Caco-2 (cell line): ENCODE measurements at regions not wholly inside any gene's neighbourhood (a gene's known extent, or its start where the extent isn't known, plus 50 kb on each side); places are given as distances from the start of the nearest gene placed in this dataset.

Experiments
- BruUV-seq: library from RNA; stranded (reverse); fragments of 400-500 nt; replicated peaks from 2 replicates; lab custom pipeline; 2021; lab: Mats Ljungman, UMichigan
- CTCF ChIA-PET: fragments of 300-600 bp; sonication (Branson Sonifier 250); formaldehyde crosslinking; loops from one replicate; lab custom pipeline; 2022; ENCODE audit warnings: antibody characterized with exemption; lab: Charles Lee
- POLR2A ChIA-PET: fragments of 300-600 bp; sonication (Branson Sonifier 250); formaldehyde crosslinking; loops from one replicate; lab custom pipeline; 2022; ENCODE audit warnings: antibody characterized with exemption; lab: Charles Lee
- DNase-seq, 2 experiments: peaks; one replicate each; pipeline versions ENCODE4 v3.0.0 to v3.0.0-alpha.2; 2020 to 2022
- H3K27me3 ChIP-seq: replicated peaks from 2 replicates; pipeline ENCODE4 v1.6.0; 2011; ENCODE audit warnings: low read length; ENCODE audit not compliant: control insufficient read depth, insufficient read depth
- H3K36me3 ChIP-seq: 2 replicates; pipeline ENCODE4 v1.5.1; 2011; ENCODE audit warnings: low read length; ENCODE audit not compliant: control insufficient read depth, insufficient read depth
- H3K4me1 ChIP-seq: fragments of 250-450 bp; sonication (Bioruptor Pico); 2 replicates; pipeline ENCODE4 v1.5.1; 2020; ENCODE audit warnings: mild to moderate bottlenecking
- H3K4me3 ChIP-seq: 2 replicates; pipeline ENCODE4 v1.5.1; 2011; ENCODE audit warnings: low read depth, mild to moderate bottlenecking, control low read depth, low read length
- H3K9me3 ChIP-seq: fragments of 250-450 bp; sonication (Bioruptor Pico); 2 replicates; pipeline ENCODE4 v1.5.1; 2020; ENCODE audit warnings: mild to moderate bottlenecking, moderate library complexity
- H3K27ac Mint-ChIP-seq: one replicate; pipeline ENCODE4 v1.8.0; 2022; ENCODE audit warnings: mixed read lengths; ENCODE audit not compliant: unreplicated experiment
- H3K27me3 Mint-ChIP-seq: one replicate; pipeline ENCODE4 v1.8.0; 2022; ENCODE audit warnings: mixed read lengths; ENCODE audit not compliant: insufficient read depth, unreplicated experiment
- H3K36me3 Mint-ChIP-seq: one replicate; pipeline ENCODE4 v1.8.0; 2022; ENCODE audit warnings: mild to moderate bottlenecking, mixed read lengths; ENCODE audit not compliant: insufficient read depth, unreplicated experiment
- H3K4me1 Mint-ChIP-seq: one replicate; pipeline ENCODE4 v1.8.0; 2022; ENCODE audit warnings: low read depth, mixed read lengths; ENCODE audit not compliant: unreplicated experiment
- H3K4me3 Mint-ChIP-seq: one replicate; pipeline ENCODE4 v1.8.0; 2022; ENCODE audit warnings: mild to moderate bottlenecking, moderate library complexity, mixed read lengths; ENCODE audit not compliant: unreplicated experiment
- H3K9me3 Mint-ChIP-seq: one replicate; pipeline ENCODE4 v1.8.0; 2022; ENCODE audit warnings: mixed read lengths; ENCODE audit not compliant: unreplicated experiment
- intact Hi-C: fragments of 100-400 bp; cut with micrococcal nuclease; formaldehyde crosslinking; loops from one replicate; pipeline ENCODE4 v1.10.0; 2022; ENCODE audit not compliant: unreplicated experiment
- TF ChIP-seq, protein P1 (sequence below), 2 experiments: fragments of 200-600 bp in 1 of 2; IDR thresholded peaks; 1 replicate in 1 of 2; 2 replicates in 1 of 2; pipeline versions ENCODE4 v1.5.1 to v1.8.0; 2011 to 2022; ENCODE audit warnings: antibody characterized with exemption in 1 of 2, control low read depth in 1 of 2, inconsistent platforms in 1 of 2, low read depth in 1 of 2, low read length in 1 of 2, mild to moderate bottlenecking in 1 of 2, moderate library complexity in 1 of 2; ENCODE audit not compliant: insufficient read depth in 1 of 2, severe bottlenecking in 1 of 2, unreplicated experiment in 1 of 2

DNA sequence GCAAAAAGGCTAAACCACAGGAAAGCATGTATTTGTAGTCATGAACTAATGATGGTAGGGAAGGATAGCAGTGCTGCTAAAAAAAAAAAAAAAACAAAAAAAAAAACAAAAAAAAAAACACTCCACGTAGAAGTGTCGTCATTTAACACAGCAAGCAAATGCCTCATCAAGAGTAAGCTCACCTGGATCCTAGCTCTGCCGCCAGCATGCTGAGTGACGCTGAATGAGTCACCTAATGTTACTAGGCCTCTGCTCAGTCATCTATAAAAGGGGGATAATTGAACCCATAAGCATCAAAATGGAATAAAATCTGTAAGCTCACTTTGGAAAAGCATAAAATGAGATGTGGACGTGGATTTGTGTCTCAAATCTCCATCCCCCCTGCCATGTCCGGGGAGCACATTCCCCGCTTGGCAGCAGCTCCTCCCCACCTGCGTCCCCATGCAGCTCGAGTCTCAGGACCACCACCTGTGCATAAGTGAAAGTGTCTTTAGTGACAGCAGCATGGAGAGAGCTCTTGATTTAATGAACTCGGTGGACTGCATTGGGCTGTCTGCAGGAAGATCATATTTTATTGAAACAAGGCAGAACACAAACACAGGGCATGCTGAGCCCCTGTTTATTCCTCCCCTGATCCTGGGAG is 427.5 kb downstream of the LRATD1 start:
- H3K4me3 Mint-ChIP-seq: no peak overlapping the region
- Histone ChIP-seq H3K4me1 (no peaks in the 10 kb centered on the region), H3K36me3 (no peaks in the 10 kb centered on the region), H3K9me3 (no peaks in the 10 kb centered on the region), H3K4me3 (no peak overlapping the region), H3K27me3 (no peaks in the 10 kb centered on the region)
- TF ChIP-seq, protein P1, sequence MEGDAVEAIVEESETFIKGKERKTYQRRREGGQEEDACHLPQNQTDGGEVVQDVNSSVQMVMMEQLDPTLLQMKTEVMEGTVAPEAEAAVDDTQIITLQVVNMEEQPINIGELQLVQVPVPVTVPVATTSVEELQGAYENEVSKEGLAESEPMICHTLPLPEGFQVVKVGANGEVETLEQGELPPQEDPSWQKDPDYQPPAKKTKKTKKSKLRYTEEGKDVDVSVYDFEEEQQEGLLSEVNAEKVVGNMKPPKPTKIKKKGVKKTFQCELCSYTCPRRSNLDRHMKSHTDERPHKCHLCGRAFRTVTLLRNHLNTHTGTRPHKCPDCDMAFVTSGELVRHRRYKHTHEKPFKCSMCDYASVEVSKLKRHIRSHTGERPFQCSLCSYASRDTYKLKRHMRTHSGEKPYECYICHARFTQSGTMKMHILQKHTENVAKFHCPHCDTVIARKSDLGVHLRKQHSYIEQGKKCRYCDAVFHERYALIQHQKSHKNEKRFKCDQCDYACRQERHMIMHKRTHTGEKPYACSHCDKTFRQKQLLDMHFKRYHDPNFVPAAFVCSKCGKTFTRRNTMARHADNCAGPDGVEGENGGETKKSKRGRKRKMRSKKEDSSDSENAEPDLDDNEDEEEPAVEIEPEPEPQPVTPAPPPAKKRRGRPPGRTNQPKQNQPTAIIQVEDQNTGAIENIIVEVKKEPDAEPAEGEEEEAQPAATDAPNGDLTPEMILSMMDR (IDR thresholded peaks at IDR 0.05; ENCODE audit: insufficient read depth in 1 of 2, low read depth in 1 of 2, low read length in 1 of 2, severe bottlenecking in 1 of 2, unreplicated experiment in 1 of 2): no peak
- ChIA-PET CTCF (interaction anchor here (0.6 kb wide), 1 partner anchor 1587 kb away, joined by 3 read pairs; no protein-coding TSS in a partner anchor), POLR2A (no interaction called here)
- no TSS peak for BruUV-seq
- peaks cover 17% of the 10 kb centered on the region for H3K27me3 Mint-ChIP-seq
- no peak for DNase-seq
- H3K4me1 Mint-ChIP-seq: no peaks in the 10 kb centered on the region
- H3K9me3 Mint-ChIP-seq: no peaks in the 10 kb centered on the region
- H3K27ac Mint-ChIP-seq: no peak overlapping the region
- intact Hi-C loops: no loop called here
- no peaks in the 10 kb centered on the region for H3K36me3 Mint-ChIP-seq

DNA sequence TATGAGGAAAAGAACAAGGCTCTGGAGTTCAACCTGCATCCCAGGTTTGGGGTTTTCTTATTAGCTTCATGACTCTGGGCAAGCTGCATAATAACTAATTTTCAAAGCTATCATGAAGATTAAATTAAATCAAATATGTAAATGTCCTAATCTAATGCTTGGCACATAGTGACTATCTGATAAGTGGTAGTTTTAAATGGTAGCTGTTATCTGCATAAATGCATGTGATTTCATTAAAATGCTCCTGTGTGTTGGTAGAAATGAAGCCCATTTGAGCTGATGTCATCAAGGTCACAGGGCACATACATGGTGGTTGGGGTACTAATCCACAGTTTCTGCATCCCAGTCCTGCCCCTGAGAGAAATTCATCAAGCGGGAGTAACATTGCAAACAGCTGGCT is 428.8 kb downstream of the LRATD1 start:
- no peak for DNase-seq
- H3K27me3 ChIP-seq: no peaks in the 10 kb centered on the region
- Mint-ChIP-seq H3K27ac (no peak overlapping the region), H3K4me3 (no peak overlapping the region), H3K4me1 (no peaks in the 10 kb centered on the region), H3K9me3 (no peaks in the 10 kb centered on the region), H3K27me3 (peaks cover 9% of the 10 kb centered on the region), H3K36me3 (no peaks in the 10 kb centered on the region)
- H3K9me3 ChIP-seq: peaks cover 6% of the 10 kb centered on the region; the same call in 1 of the 2 replicates
- no peaks in the 10 kb centered on the region for H3K36me3 ChIP-seq
- no peaks in the 10 kb centered on the region for H3K4me1 ChIP-seq
- TF ChIP-seq, protein P1 (IDR thresholded peaks at IDR 0.05; ENCODE audit: insufficient read depth in 1 of 2, low read depth in 1 of 2, low read length in 1 of 2, severe bottlenecking in 1 of 2, unreplicated experiment in 1 of 2): no peak
- CTCF ChIA-PET: interaction anchor here (0.6 kb wide), 2 partner anchors 27 to 896 kb away, joined by 3 to 4 read pairs; no protein-coding TSS in a partner anchor
- intact Hi-C loops: no loop called here
- no peak overlapping the region for H3K4me3 ChIP-seq
- BruUV-seq: no TSS peak
- POLR2A ChIA-PET: no interaction called here

DNA sequence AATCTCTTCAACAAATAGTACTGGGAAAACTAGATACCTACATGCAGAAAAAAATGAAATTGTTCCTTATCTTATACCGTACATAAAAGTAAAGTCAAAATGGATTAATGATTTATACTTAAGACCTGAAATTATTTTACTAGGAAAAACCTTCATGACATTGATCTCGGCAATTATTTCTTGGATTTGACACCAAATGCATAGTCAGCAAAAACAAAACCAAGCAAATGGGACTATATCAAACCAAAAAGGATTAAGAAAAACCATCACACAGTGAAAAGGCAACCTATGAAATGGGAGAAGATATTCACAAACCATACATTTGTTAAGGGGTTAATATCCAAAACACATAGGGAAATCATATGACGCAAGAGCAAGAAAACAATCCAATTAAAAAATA is 433.6 kb downstream of the LRATD1 start:
- ChIA-PET POLR2A (no interaction called here), CTCF (no interaction called here)
- no peak for DNase-seq
- Histone ChIP-seq H3K4me1 (no peaks in the 10 kb centered on the region), H3K9me3 (peaks cover 11% of the 10 kb centered on the region; the same call in 1 of the 2 replicates), H3K36me3 (no peaks in the 10 kb centered on the region), H3K4me3 (no peak overlapping the region), H3K27me3 (no peaks in the 10 kb centered on the region)
- H3K27me3 Mint-ChIP-seq: peaks cover 11% of the 10 kb centered on the region
- H3K9me3 Mint-ChIP-seq: no peaks in the 10 kb centered on the region
- no peak overlapping the region for H3K4me3 Mint-ChIP-seq
- no peak overlapping the region for H3K27ac Mint-ChIP-seq
- no peaks in the 10 kb centered on the region for H3K4me1 Mint-ChIP-seq
- no TSS peak for BruUV-seq
- no peaks in the 10 kb centered on the region for H3K36me3 Mint-ChIP-seq
- intact Hi-C loops: no loop called here
- TF ChIP-seq, protein P1 (IDR thresholded peaks at IDR 0.05; ENCODE audit: insufficient read depth in 1 of 2, low read depth in 1 of 2, low read length in 1 of 2, severe bottlenecking in 1 of 2, unreplicated experiment in 1 of 2): no peak
